Loucy (cell line): ENCODE measurements at regions not wholly inside any gene's neighbourhood (a gene's known extent, or its start where the extent isn't known, plus 50 kb on each side); places are given as distances from the start of the nearest gene placed in this dataset.
"Not testable (repeated sequence)": the region's sequence is repeated elsewhere in the genome, so short reads cannot be mapped to it uniquely, and the experiment has no call there.

Experiments
- CTCF ChIP-seq: fragments of 200-600 bp; sonication (generic); conservative IDR thresholded peaks from 2 replicates; pipeline ENCODE4 v1.5.1; 2014; ENCODE audit warnings: mild to moderate bottlenecking, antibody characterized with exemption, low read length
- EZH2phosphoT487 ChIP-seq: fragments of 200-600 bp; IDR thresholded peaks from 2 replicates; pipeline ENCODE4 v1.6.1; 2018; ENCODE audit warnings: antibody characterized with exemption, mild to moderate bottlenecking, moderate library complexity, borderline replicate concordance

GRCh38 chr16:18204309-18204708 is 132.2 kb downstream of the NPIPA8 start:
- TF ChIP-seq CTCF, EZH2phosphoT487: not testable (repeated sequence)
